ENCODE measurements at regions not wholly inside any gene's neighbourhood (a gene's known extent, or its start where the extent isn't known, plus 50 kb on each side); places are given as distances from the start of the nearest gene placed in this dataset.

DNA sequence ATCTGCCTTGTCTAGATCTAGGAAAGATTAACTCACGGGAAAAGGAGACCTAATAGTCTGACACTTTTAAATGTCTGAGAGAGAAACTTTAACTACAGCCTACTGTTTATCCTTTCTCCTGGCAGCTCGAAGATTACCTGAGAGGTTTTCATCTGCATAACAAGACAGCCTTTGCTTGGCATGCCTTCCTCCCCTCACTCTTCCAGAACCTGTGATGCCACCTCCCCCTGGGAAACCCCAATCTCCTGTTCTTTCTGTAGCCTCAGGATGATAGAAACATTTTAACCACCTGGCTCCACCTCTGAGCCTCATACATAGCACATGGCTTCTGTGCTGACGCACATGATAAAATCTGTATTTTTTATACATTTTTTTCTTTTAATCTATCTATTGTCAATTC is 420.8 kb downstream of the CNTN6 start:
- no peak overlapping the region for H3K27ac ChIP-seq (ENCODE audit: low read length, poor library complexity, severe bottlenecking)
- no peak overlapping the region for H3K18ac ChIP-seq (ENCODE audit: low read depth in 1 of 2, low read length in 2 of 2)
- no peak overlapping the region for H2AK5ac ChIP-seq (ENCODE audit: low read length, severe bottlenecking)
- H2BK120ac ChIP-seq (ENCODE audit: low read depth, low read length): no peak overlapping the region
- no peak overlapping the region for H3K23ac ChIP-seq (ENCODE audit: low read length in 2 of 2)
- no peak overlapping the region for H2BK15ac ChIP-seq (ENCODE audit: low read depth, poor library complexity, severe bottlenecking)
- no peak overlapping the region for H3K4me2 ChIP-seq (ENCODE audit: low read length, poor library complexity, severe bottlenecking)
- no peak overlapping the region for H2BK12ac ChIP-seq (ENCODE audit: low read length in 2 of 2)
- no peak overlapping the region for H4K8ac ChIP-seq (ENCODE audit: low read length)
- H3K9me3 ChIP-seq (ENCODE audit: control insufficient read depth, low read length): no peaks in the 10 kb centered on the region
- no peak overlapping the region for H4K91ac ChIP-seq (ENCODE audit: low read length)
- no peak overlapping the region for H3K4me3 ChIP-seq (ENCODE audit: insufficient read depth in 1 of 2, low read depth in 1 of 2, low read length in 2 of 2)
- DNase-seq: no peak
- no peaks in the 10 kb centered on the region for H3K27me3 ChIP-seq (ENCODE audit: control insufficient read depth in 1 of 2, insufficient read depth in 1 of 2, low read length in 2 of 2)
- H3K14ac ChIP-seq (ENCODE audit: low read length in 2 of 2): no peak overlapping the region
- no peaks in the 10 kb centered on the region for H3K36me3 ChIP-seq (ENCODE audit: control insufficient read depth in 1 of 2, insufficient read depth in 2 of 2, low read depth in 1 of 2, low read length in 2 of 2)
- 15% methylated on average over 2 of the region's 3 CpGs for WGBS
- H3K4ac ChIP-seq (ENCODE audit: low read depth in 1 of 2, low read length in 2 of 2): no peak overlapping the region
- no peak overlapping the region for H3K9ac ChIP-seq (ENCODE audit: low read length)
- H3K4me1 ChIP-seq (ENCODE audit: control insufficient read depth, insufficient read depth, low read depth, low read length): peaks cover 2% of the 10 kb centered on the region
- no peak overlapping the region for H2BK5ac ChIP-seq (ENCODE audit: low read depth, low read length, poor library complexity, severe bottlenecking)
- no peaks in the 10 kb centered on the region for H3K79me1 ChIP-seq (replicated peaks; ENCODE audit: low read length, poor library complexity, severe bottlenecking)
- no peak overlapping the region for H2AFZ ChIP-seq (ENCODE audit: low read depth, low read length)

- Histone ChIP-seq H4K8ac (ENCODE audit: low read length) (no peak overlapping the region), H3K4ac (ENCODE audit: low read depth in 1 of 2, low read length in 2 of 2) (no peak overlapping the region), H3K23ac (ENCODE audit: low read length in 2 of 2) (no peak overlapping the region), H3K4me2 (ENCODE audit: low read length, poor library complexity, severe bottlenecking) (no peak overlapping the region), H2BK12ac (ENCODE audit: low read length in 2 of 2) (no peak overlapping the region), H3K36me3 (ENCODE audit: control insufficient read depth in 1 of 2, insufficient read depth in 2 of 2, low read depth in 1 of 2, low read length in 2 of 2) (no peaks in the 10 kb centered on the region), H3K79me1 (replicated peaks; ENCODE audit: low read length, poor library complexity, severe bottlenecking) (no peaks in the 10 kb centered on the region), H3K9ac (ENCODE audit: low read length) (no peak overlapping the region), H2BK5ac (ENCODE audit: low read depth, low read length, poor library complexity, severe bottlenecking) (no peak overlapping the region), H3K4me1 (ENCODE audit: control insufficient read depth, insufficient read depth, low read depth, low read length) (peaks cover 2% of the 10 kb centered on the region), H3K18ac (ENCODE audit: low read depth in 1 of 2, low read length in 2 of 2) (no peak overlapping the region), H2AFZ (ENCODE audit: low read depth, low read length) (no peak overlapping the region), H2BK120ac (ENCODE audit: low read depth, low read length) (no peak overlapping the region), H2BK15ac (ENCODE audit: low read depth, poor library complexity, severe bottlenecking) (no peak overlapping the region), H2AK5ac (ENCODE audit: low read length, severe bottlenecking) (no peak overlapping the region), H3K27ac (ENCODE audit: low read length, poor library complexity, severe bottlenecking) (no peak overlapping the region), H3K14ac (ENCODE audit: low read length in 2 of 2) (no peak overlapping the region), H3K9me3 (ENCODE audit: control insufficient read depth, low read length) (no peaks in the 10 kb centered on the region), H4K91ac (ENCODE audit: low read length) (no peak overlapping the region), H3K27me3 (ENCODE audit: control insufficient read depth in 1 of 2, insufficient read depth in 1 of 2, low read length in 2 of 2) (no peaks in the 10 kb centered on the region), H3K4me3 (ENCODE audit: insufficient read depth in 1 of 2, low read depth in 1 of 2, low read length in 2 of 2) (no peak overlapping the region)
- DNase-seq: no peak
- 78% methylated on average over 3 of the region's 4 CpGs for WGBS
These were observed 423.1 kb downstream of the CNTN6 start for GRCh38 chr3:1515882-1516281.

GRCh38 chr3:1527786-1528185 is 435.0 kb downstream of the CNTN6 start:
- H3K18ac ChIP-seq (ENCODE audit: low read depth in 1 of 2, low read length in 2 of 2): no peak overlapping the region
- no peak overlapping the region for H2AK5ac ChIP-seq (ENCODE audit: low read length, severe bottlenecking)
- WGBS: 43% methylated on average over 3 of the region's 4 CpGs
- no peaks in the 10 kb centered on the region for H3K27me3 ChIP-seq (ENCODE audit: control insufficient read depth in 1 of 2, insufficient read depth in 1 of 2, low read length in 2 of 2)
- H2BK12ac ChIP-seq (ENCODE audit: low read length in 2 of 2): no peak overlapping the region
- H3K27ac ChIP-seq (ENCODE audit: low read length, poor library complexity, severe bottlenecking): no peak overlapping the region
- H3K23ac ChIP-seq (ENCODE audit: low read length in 2 of 2): no peak overlapping the region
- H3K9me3 ChIP-seq (ENCODE audit: control insufficient read depth, low read length): peaks cover 26% of the 10 kb centered on the region
- H2AFZ ChIP-seq (ENCODE audit: low read depth, low read length): no peak overlapping the region
- no peak overlapping the region for H2BK5ac ChIP-seq (ENCODE audit: low read depth, low read length, poor library complexity, severe bottlenecking)
- no peak overlapping the region for H2BK15ac ChIP-seq (ENCODE audit: low read depth, poor library complexity, severe bottlenecking)
- no peaks in the 10 kb centered on the region for H3K36me3 ChIP-seq (ENCODE audit: control insufficient read depth in 1 of 2, insufficient read depth in 2 of 2, low read depth in 1 of 2, low read length in 2 of 2)
- H3K79me1 ChIP-seq (replicated peaks; ENCODE audit: low read length, poor library complexity, severe bottlenecking): no peaks in the 10 kb centered on the region
- H2BK120ac ChIP-seq (ENCODE audit: low read depth, low read length): no peak overlapping the region
- H3K4me1 ChIP-seq (ENCODE audit: control insufficient read depth, insufficient read depth, low read depth, low read length): no peaks in the 10 kb centered on the region
- no peak overlapping the region for H3K14ac ChIP-seq (ENCODE audit: low read length in 2 of 2)
- no peak overlapping the region for H3K4ac ChIP-seq (ENCODE audit: low read depth in 1 of 2, low read length in 2 of 2)
- H3K4me3 ChIP-seq (ENCODE audit: insufficient read depth in 1 of 2, low read depth in 1 of 2, low read length in 2 of 2): no peak overlapping the region
- no peak overlapping the region for H3K9ac ChIP-seq (ENCODE audit: low read length)
- no peak overlapping the region for H4K91ac ChIP-seq (ENCODE audit: low read length)
- no peak overlapping the region for H4K8ac ChIP-seq (ENCODE audit: low read length)
- DNase-seq: no peak
- H3K4me2 ChIP-seq (ENCODE audit: low read length, poor library complexity, severe bottlenecking): no peak overlapping the region

DNA sequence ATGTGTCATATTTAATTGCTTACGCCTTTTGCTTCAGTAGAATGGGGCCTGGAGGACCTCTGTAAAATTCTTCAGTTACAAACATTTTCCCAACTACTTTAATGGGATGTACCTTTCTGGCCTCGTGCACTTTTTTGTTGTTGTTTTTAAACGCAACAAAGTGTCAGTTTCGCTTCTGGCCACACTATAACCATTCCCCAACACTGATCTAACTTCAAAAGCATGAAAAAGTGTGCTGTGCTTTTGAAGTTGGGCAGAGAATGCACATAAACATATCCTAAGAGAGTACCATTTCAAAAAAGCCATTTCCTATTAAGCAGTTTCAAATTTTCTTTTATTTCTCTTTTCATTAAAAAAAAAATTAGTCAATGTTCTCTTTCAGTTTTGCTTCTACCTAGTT is 435.8 kb downstream of the CNTN6 start:
- no peak overlapping the region for H2BK5ac ChIP-seq (ENCODE audit: low read depth, low read length, poor library complexity, severe bottlenecking)

More for the DNA sequence above, 435.8 kb downstream of the CNTN6 start:
- Histone ChIP-seq H3K27me3 (ENCODE audit: control insufficient read depth in 1 of 2, insufficient read depth in 1 of 2, low read length in 2 of 2) (no peaks in the 10 kb centered on the region), H3K36me3 (ENCODE audit: control insufficient read depth in 1 of 2, insufficient read depth in 2 of 2, low read depth in 1 of 2, low read length in 2 of 2) (no peaks in the 10 kb centered on the region), H2BK15ac (ENCODE audit: low read depth, poor library complexity, severe bottlenecking) (no peak overlapping the region), H4K91ac (ENCODE audit: low read length) (no peak overlapping the region), H3K18ac (ENCODE audit: low read depth in 1 of 2, low read length in 2 of 2) (no peak overlapping the region), H3K4ac (ENCODE audit: low read depth in 1 of 2, low read length in 2 of 2) (no peak overlapping the region), H2BK120ac (ENCODE audit: low read depth, low read length) (no peak overlapping the region), H3K14ac (ENCODE audit: low read length in 2 of 2) (no peak overlapping the region), H3K9ac (ENCODE audit: low read length) (no peak overlapping the region), H3K4me1 (ENCODE audit: control insufficient read depth, insufficient read depth, low read depth, low read length) (no peaks in the 10 kb centered on the region), H3K23ac (ENCODE audit: low read length in 2 of 2) (no peak overlapping the region), H3K9me3 (ENCODE audit: control insufficient read depth, low read length) (peaks cover 26% of the 10 kb centered on the region), H2AK5ac (ENCODE audit: low read length, severe bottlenecking) (no peak overlapping the region), H4K8ac (ENCODE audit: low read length) (no peak overlapping the region), H3K79me1 (replicated peaks; ENCODE audit: low read length, poor library complexity, severe bottlenecking) (no peaks in the 10 kb centered on the region), H3K4me3 (ENCODE audit: insufficient read depth in 1 of 2, low read depth in 1 of 2, low read length in 2 of 2) (no peak overlapping the region), H3K27ac (ENCODE audit: low read length, poor library complexity, severe bottlenecking) (no peak overlapping the region), H3K4me2 (ENCODE audit: low read length, poor library complexity, severe bottlenecking) (no peak overlapping the region), H2BK12ac (ENCODE audit: low read length in 2 of 2) (no peak overlapping the region), H2AFZ (ENCODE audit: low read depth, low read length) (no peak overlapping the region)
- DNase-seq: no peak
- WGBS: 68% methylated on average over 4 of the region's 4 CpGs
